Kidney (tissue), 13 donors: ENCODE measurements at regions not wholly inside any gene's neighbourhood (a gene's known extent, or its start where the extent isn't known, plus 50 kb on each side); places are given as distances from the start of the nearest gene placed in this dataset.

Source experiments
- DNase-seq, 5 donors: peaks; one replicate each; pipeline ENCODE4 v3.0.0-alpha.2; 2013 to 2020
- FAIRE-seq: peaks from 2 replicates; lab custom pipeline; 2012; peaks lifted over from hg19 to GRCh38; lab: Jason Lieb, UNC
- H3K27ac ChIP-seq, 2 donors: one replicate each; pipeline ENCODE4 v1.7.0; 2013; ENCODE audit warnings: low read depth in 2 of 2, low read length in 2 of 2, inconsistent platforms in 1 of 2
- H3K27me3 ChIP-seq: one replicate; pipeline ENCODE4 v1.7.1; 2013; ENCODE audit warnings: low read length, inconsistent platforms; ENCODE audit not compliant: control insufficient read depth, insufficient read depth
- H3K36me3 ChIP-seq, 3 donors: one replicate each; pipeline versions ENCODE4 v1.7.0 to v1.7.1; 2013; ENCODE audit warnings: low read length in 3 of 3, control low read depth in 1 of 3, inconsistent platforms in 1 of 3; ENCODE audit not compliant: insufficient read depth in 3 of 3, control insufficient read depth in 2 of 3
- H3K4me1 ChIP-seq, 3 donors: one replicate each; pipeline versions ENCODE4 v1.7.0 to v1.7.1; 2013; ENCODE audit warnings: low read length in 3 of 3, inconsistent platforms in 1 of 3, low read depth in 1 of 3; ENCODE audit not compliant: control insufficient read depth in 2 of 3, insufficient read depth in 2 of 3
- H3K4me3 ChIP-seq, 3 donors: one replicate each; pipeline versions ENCODE4 v1.7.0 to v1.8.1; 2013; ENCODE audit warnings: low read length in 3 of 3, control low read depth in 1 of 3, inconsistent platforms in 1 of 3
- H3K9ac ChIP-seq, 3 donors: one replicate each; pipeline versions ENCODE4 v1.7.0 to v1.7.1; 2013; ENCODE audit warnings: low read length in 3 of 3, control low read depth in 1 of 3, inconsistent platforms in 1 of 3
- H3K9me3 ChIP-seq, 3 donors: one replicate each; pipeline versions ENCODE4 v1.7.0 to v1.7.1; 2013; ENCODE audit warnings: low read length in 3 of 3, control low read depth in 1 of 3, inconsistent platforms in 1 of 3; ENCODE audit not compliant: control insufficient read depth in 2 of 3, insufficient read depth in 1 of 3
- CTCF ChIP-seq: IDR thresholded peaks from 3 replicates; pipeline ENCODE4 v1.5.1; 2012; ENCODE audit warnings: mild to moderate bottlenecking, moderate library complexity, borderline replicate concordance; ENCODE audit not compliant: insufficient read depth; ENCODE audit errors: extremely low read depth
- intact Hi-C: fragments of 100-400 bp; cut with DNase I; formaldehyde crosslinking; loops from one replicate; pipeline ENCODE4 v1.11.1; 2022
- donor health status: control.
- donor health status: control.
- donor health status: control.
- donor health status: control.
- donor health status: control.
- donor health status: DM: yes; HTN: yes; CAD: no.
- donor health status: Normal renal cell carcinoma (clear cell type).

- H3K27ac ChIP-seq = no peak overlapping the region
- DNase-seq (no peak), FAIRE-seq (no peak)
- H3K9ac ChIP-seq = no peak overlapping the region
- no peak overlapping the region for H3K4me3 ChIP-seq
- H3K36me3 ChIP-seq = no peaks in the 10 kb centered on the region
- intact Hi-C loops = no loop called here
- TF ChIP-seq CTCF = no peak
- no peaks in the 10 kb centered on the region for H3K9me3 ChIP-seq
- no peaks in the 10 kb centered on the region for H3K27me3 ChIP-seq
- no peaks in the 10 kb centered on the region for H3K4me1 ChIP-seq
Measured at GRCh38 chr11:119805663-119806062, 76.7 kb upstream of the NECTIN1 start.

GRCh38 chr11:119804698-119805097 is 75.7 kb upstream of the NECTIN1 start:
- no peaks in the 10 kb centered on the region for H3K4me1 ChIP-seq
- no peak overlapping the region for H3K9ac ChIP-seq
- H3K27me3 ChIP-seq = no peaks in the 10 kb centered on the region
- no peak overlapping the region for H3K4me3 ChIP-seq
- no peak for DNase-seq
- no peak for FAIRE-seq
- H3K27ac ChIP-seq = no peak overlapping the region
- no peak for TF ChIP-seq CTCF
- H3K9me3 ChIP-seq = no peaks in the 10 kb centered on the region
- no peaks in the 10 kb centered on the region for H3K36me3 ChIP-seq
- intact Hi-C loops = no loop called here

- H3K27me3 ChIP-seq = no peaks in the 10 kb centered on the region
- H3K4me3 ChIP-seq = no peak overlapping the region
- DNase-seq (no peak), FAIRE-seq (no peak)
- no peak overlapping the region for H3K27ac ChIP-seq
- H3K36me3 ChIP-seq = no peaks in the 10 kb centered on the region
- intact Hi-C loops = no loop called here
- H3K9ac ChIP-seq = no peak overlapping the region
- no peak for TF ChIP-seq CTCF
- H3K4me1 ChIP-seq = no peaks in the 10 kb centered on the region
- H3K9me3 ChIP-seq = no peaks in the 10 kb centered on the region
Measured at GRCh38 chr11:119803726-119804294, 74.8 kb upstream of the NECTIN1 start.

GRCh38 chr11:119803139-119803538 is 74.1 kb upstream of the NECTIN1 start:
- H3K4me1 ChIP-seq = no peaks in the 10 kb centered on the region
- no peak for FAIRE-seq
- H3K4me3 ChIP-seq = no peak overlapping the region
- no peaks in the 10 kb centered on the region for H3K27me3 ChIP-seq
- no peak for TF ChIP-seq CTCF
- H3K9ac ChIP-seq = no peak overlapping the region
- H3K27ac ChIP-seq = no peak overlapping the region
- DNase-seq = no peak
- intact Hi-C loops = no loop called here
- no peaks in the 10 kb centered on the region for H3K36me3 ChIP-seq
- no peaks in the 10 kb centered on the region for H3K9me3 ChIP-seq
